ENCODE measurements at regions not wholly inside any gene's neighbourhood (a gene's known extent, or its start where the extent isn't known, plus 50 kb on each side); places are given as distances from the start of the nearest gene placed in this dataset.

GRCh38 chr18:78673516-78674321 is 305.9 kb upstream of the SALL3 start:
- no peak for DNase-seq

- DNase-seq = no peak
Observed at GRCh38 chr18:78675231-78675630, 304.4 kb upstream of the SALL3 start.

DNA sequence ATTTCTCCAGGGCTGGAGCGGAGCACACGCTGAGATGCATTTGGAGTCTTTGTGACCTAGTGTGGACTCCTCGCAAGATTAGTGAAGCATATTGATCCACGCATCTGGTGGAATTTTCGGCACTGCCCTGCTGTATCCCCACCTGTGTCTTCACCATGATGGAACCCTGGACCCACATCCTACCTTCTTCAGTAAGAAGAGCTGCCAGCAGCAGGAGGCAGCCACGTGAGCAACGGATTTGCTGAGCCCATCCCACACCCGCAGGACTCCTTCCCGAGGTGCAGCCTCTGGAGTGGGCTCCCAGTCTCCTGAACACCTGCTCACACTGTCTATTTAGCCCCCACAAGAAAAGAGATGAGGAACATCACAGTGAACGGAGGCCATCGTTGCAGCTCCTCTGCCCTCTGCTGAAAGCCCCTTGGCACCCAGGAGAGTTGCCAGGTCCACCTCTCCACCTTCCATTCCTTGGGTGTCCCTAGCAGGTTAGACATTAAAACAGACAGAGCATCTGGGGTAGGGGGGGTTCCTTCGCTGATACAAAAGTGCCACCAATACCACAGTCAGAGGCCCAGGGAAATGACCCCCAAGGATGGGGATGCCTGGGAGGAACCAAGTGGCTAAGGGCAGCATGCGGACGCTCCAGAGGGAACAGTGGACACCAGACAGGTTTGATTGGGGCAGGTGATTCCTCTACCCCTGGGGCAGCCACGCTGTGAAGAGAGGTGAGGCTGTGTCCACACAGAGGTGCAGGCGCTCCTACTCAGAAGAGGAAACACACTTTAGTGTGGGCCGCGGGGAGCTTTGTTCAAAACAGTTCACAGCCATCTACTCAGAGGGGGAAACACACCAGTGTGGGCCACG is 302.8 kb upstream of the SALL3 start:
- no peak for DNase-seq

DNA sequence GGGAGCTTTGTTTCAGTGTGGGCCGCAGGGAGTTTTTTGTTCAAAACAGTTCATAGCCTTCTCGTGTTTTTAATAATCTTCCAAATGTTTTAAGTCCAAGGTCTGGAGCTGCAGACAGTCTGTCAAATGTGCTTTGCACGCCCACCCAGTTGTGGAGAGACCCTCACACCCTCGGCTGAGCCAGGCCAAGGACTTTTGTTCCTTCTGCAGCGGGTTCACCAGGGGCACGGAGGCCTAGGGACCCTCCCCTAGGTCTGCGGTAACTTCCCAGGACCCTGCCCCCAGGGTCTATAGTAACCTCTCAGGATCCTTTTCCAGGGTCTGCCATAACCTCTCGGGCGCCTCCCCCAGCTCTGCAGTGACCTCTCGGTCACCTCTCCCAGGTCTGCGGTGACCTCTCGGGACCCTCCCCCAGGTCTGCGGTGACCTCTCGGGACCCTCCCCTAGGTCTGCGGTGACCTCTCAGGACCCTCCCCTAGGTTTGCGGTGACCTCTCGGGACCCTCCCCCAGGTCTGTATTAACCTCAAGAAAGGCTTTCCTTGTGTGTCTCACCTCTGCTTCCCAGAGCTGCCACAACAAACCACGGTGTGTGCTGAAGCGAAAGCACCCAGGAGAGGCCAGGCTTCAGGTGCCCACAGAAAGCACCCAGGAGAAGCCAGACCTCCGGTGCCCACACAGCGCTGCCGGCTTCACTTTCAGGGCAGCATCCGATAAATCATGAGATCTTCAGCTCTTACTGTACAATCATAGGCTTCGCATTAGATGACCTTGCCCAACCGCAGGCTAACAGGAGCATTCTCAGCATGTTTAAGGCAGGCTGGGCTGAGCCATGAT is 301.9 kb upstream of the SALL3 start:
- DNase-seq = no peak

GRCh38 chr18:78678318-78678695 is 301.3 kb upstream of the SALL3 start:
- DNase-seq = no peak

- DNase-seq = no peak
Observed at GRCh38 chr18:78679031-78679430, 300.6 kb upstream of the SALL3 start.

DNA sequence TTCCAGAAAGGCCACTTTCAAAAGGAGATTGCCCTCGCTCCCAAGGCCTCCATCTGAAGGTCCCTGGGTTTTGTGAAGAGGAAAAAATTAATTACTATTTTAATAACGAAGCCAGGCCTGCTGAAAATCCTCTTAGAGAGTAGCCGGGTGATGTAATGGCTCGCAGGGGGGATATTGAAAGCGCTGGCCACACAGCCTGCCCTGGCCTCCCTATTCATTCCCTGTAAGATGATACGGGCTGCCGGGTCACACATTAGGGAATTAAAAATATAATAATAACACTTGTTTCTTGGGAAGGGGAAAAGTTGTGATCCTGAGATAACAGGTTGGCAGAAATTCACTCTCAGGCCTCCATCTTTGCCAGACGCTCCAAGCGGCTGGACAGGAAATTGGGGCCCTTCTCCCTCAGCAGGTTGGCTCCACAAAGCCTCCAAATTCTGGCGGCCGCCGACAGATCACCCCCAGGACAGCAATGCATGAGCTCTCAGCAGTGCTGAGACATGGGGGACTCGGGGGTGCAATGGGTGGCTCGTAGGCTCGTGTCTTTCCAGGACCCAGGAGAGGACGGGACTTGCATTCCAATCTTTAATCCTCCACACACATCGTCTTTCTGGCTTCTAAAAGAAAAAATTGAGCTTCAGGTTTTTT is 299.9 kb upstream of the SALL3 start:
- no peak for DNase-seq

DNA sequence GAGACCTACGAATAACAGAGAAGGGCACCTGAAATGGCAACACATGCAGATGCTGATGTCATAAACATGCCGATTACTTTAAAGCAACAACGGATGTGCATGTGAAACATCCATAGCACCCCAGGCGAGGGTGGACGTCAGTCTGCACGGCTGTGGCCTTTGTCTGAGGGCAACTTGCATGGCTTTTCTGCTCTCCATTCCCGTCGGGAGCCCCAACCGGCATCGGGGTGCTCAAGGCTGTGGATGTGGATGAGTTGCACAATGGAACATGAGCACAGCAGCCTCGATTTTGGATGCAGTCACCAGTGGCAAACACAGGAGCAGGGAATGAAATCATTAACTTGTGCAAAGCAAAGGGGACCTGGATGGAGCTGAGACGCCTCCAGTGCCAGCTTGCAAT is 298.2 kb upstream of the SALL3 start:
- no peak for DNase-seq

DNA sequence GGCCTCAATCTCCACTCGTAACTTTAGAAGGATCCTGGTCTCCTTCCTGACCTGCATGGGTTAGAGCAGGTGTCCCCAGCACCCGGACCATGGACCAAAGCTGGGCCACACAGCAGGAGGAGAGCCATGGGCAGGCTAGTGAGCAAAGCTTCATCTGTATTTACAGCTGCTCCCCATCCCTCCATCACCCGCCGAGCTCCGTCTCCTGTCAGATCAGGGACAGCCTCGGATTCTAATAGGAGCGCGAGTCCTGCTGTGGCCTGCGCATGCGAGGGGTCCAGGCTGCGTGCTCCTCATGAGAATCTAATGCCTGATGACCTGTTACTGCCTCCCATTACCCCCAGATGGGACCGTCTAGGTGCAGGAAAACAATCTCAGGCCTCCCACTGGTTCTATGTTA is 297.7 kb upstream of the SALL3 start:
- DNase-seq = no peak

GRCh38 chr18:78682716-78683115 is 296.9 kb upstream of the SALL3 start:
- DNase-seq = no peak

- no peak for DNase-seq
Observed at GRCh38 chr18:78683191-78684010, 296.2 kb upstream of the SALL3 start.

DNA sequence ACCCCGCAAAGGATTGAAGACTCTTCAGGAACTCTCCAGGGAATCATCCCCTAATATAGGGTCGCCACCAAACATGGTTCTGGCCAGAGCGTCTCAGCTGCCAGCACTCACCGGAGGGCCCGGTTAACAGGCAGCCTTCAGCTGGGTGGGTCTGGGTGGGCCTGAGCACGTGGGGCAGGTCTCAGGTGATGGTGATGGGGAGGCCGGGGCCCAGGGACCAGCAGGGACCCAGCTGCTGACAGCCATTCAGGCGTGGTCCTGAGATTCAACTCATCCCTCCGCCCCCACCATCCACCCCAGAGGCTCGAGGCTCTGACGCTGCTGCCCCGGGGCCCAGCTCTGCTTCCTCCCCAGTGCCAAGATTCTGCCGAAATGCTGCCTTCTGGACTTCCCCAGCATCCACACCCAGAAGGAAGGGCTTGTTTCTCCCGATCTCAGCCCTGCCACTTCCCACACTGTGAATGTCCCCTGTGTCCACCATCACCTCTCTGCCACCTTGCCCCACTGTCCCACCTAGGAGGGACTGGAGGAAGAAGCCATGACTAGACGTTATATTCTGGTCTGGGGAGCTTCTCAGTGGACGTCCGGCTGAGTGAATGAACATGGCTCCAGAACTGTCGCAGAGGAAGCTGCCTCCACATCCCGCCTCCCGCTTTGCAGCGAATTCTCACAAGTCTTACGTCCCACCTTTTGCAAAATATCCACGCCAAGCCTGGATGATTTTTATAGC is 294.2 kb upstream of the SALL3 start:
- no peak for DNase-seq

DNA sequence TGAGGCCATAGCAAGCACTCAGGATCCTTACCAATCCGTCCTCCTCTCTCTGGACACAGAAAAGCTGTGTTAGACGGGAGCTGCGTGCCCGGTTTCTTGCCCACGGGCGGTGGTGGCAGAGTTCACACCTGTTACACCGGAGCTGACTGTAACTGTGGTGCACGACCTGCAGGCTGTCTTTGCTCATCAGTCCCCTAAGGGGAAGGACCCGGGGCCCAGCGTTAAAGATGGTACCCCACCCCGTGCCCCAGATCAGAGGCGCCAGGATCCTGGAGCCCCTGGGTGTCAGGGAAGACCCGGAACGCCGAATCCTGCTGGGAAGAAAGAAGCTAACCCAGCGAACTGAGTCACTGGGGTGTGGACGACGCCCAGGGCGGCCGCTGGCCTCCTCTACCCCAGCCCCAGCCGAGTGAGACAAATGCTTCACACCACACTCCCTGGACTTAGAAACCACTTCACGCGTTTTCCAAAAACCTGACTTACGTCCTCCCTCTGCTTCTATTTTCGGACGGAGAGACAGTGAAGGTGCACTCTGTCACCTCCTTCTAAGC is 293.6 kb upstream of the SALL3 start:
- no peak for DNase-seq

DNA sequence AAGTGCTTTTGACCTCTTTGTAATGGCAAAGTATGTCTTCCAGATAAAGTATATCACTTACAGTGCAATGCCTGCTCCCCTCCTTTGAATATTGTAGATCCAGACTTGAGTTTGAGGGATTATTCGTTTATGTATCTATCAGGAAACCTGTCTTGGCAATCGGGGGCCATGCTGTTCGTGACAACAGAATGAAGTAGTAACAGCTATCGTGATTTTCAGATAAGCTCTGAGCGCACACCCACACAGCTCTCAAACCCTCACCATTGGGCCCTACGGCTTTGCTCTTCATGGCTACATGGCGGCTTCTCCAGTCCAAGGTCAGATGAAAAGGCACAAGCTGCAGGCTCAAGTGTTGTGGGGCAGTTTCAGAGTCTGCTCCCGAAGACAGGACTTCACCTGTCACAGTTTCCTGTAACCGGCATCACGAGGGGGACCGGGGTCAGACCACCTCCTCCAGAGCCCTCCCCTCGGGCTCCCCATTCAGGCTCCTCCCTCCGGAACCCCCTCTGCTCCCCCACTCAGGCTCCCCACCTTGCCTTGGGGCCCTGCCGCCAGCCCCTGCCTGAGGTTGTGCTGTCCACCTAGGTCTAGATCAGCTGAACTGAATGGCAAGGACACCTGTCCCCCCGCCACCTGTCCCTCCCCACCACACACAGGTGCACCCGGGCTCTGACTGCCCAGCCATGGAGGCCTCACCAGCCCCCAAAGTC is 292.5 kb upstream of the SALL3 start:
- DNase-seq = no peak

GRCh38 chr18:78687736-78688135 is 291.9 kb upstream of the SALL3 start:
- DNase-seq = no peak

DNA sequence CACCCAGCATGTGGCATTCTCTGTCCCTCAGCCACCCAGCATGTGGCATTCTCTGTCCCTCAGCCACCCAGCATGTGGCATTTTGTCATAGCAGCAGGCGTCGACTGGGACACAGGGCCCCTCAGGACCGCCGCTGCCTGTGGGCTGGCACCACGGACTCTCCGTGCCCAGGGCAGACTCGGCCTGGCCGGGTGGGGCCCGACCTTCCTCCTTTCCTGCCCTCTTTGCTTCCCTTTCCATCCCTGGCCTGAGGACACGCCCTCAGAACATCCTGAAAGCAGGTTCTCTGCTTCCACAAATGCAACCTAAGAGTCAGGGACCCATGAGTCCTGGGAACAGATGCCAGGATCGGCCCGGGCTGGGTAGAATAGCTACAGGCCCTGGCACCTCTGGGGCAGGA is 291.4 kb upstream of the SALL3 start:
- no peak for DNase-seq

- DNase-seq = no peak
Observed at GRCh38 chr18:78688916-78689315, 290.7 kb upstream of the SALL3 start.

DNA sequence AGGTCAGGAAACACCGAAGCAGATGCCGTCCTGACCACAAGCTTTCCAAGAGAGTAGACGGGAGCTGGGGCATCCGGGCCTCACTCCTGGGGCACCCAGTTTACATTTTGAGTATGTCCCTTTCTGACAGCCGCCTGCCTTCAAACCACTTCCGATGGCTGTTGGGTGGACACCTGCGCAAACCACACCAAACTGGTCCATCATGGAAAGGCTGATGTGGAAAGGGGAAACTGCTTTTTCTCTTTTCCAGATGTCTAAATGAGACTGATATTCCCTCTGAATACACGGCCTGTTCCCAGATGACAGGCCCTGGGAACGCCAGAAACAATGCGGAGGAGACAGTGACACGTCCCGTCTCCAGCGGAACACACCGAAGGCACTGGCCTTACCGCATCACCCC is 290.0 kb upstream of the SALL3 start:
- no peak for DNase-seq

- no peak for DNase-seq
Observed at GRCh38 chr18:78692105-78692504, 287.5 kb upstream of the SALL3 start.

DNA sequence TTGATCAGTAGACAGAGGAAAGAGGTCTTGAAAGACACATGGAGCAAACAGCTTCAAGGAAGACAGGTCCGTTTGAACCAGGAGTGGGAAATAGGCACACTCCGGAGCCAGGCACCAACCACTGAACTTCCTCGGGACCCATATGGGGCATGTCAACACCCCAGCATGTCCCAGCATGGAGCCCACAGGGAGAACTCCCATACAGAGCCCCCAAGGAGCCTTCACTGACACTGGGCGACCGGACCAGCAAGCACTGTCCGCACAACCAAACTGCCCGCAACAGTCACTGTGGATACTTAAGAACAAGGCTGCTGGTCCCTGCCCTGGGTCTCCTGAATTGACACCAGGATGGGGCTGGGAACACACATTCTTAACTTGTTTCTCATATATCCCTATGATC is 286.2 kb upstream of the SALL3 start:
- no peak for DNase-seq
